ENCODE measurements at regions not wholly inside any gene's neighbourhood (a gene's known extent, or its start where the extent isn't known, plus 50 kb on each side); places are given as distances from the start of the nearest gene placed in this dataset.

- Histone ChIP-seq H3K4me3 (no peak overlapping the region), H3K9ac (no peak overlapping the region), H4K20me1 (no peaks in the 10 kb centered on the region), H3K4me1 (no peaks in the 10 kb centered on the region), H3K9me3 (no peaks in the 10 kb centered on the region), H3K27ac (no peak overlapping the region), H3K36me3 (no peaks in the 10 kb centered on the region), H3K27me3 (no peaks in the 10 kb centered on the region), H3K4me2 (no peak overlapping the region)
- TF ChIP-seq Cebpa-rat (IDR thresholded peaks at IDR 0.05): no peak
These were observed 643.8 kb downstream of the SORCS1 start for GRCh38 chr10:106520698-106521097.

GRCh38 chr10:106519376-106520030, 645.0 kb downstream of the SORCS1 start:
- no peaks in the 10 kb centered on the region for H3K9me3 ChIP-seq
- H3K9ac ChIP-seq: no peak overlapping the region
- H3K4me1 ChIP-seq: no peaks in the 10 kb centered on the region
- H3K36me3 ChIP-seq: no peaks in the 10 kb centered on the region
- no peaks in the 10 kb centered on the region for H3K27me3 ChIP-seq
- TF ChIP-seq Cebpa-rat (IDR thresholded peaks at IDR 0.05): no peak
- H3K4me2 ChIP-seq: no peak overlapping the region
- H3K27ac ChIP-seq: no peak overlapping the region
- H3K4me3 ChIP-seq: no peak overlapping the region
- no peaks in the 10 kb centered on the region for H4K20me1 ChIP-seq

GRCh38 chr10:106515206-106515790, 649.2 kb downstream of the SORCS1 start:
- no peaks in the 10 kb centered on the region for H3K4me1 ChIP-seq
- no peaks in the 10 kb centered on the region for H3K36me3 ChIP-seq
- H3K27me3 ChIP-seq: no peaks in the 10 kb centered on the region
- H4K20me1 ChIP-seq: no peaks in the 10 kb centered on the region
- no peaks in the 10 kb centered on the region for H3K9me3 ChIP-seq
- TF ChIP-seq Cebpa-rat (IDR thresholded peaks at IDR 0.05): no peak
- no peak overlapping the region for H3K27ac ChIP-seq
- no peak overlapping the region for H3K4me3 ChIP-seq
- H3K4me2 ChIP-seq: no peak overlapping the region
- H3K9ac ChIP-seq: no peak overlapping the region

- Histone ChIP-seq H4K20me1 (no peaks in the 10 kb centered on the region), H3K27ac (no peak overlapping the region), H3K36me3 (no peaks in the 10 kb centered on the region), H3K4me1 (no peaks in the 10 kb centered on the region), H3K9ac (no peak overlapping the region), H3K4me2 (no peak overlapping the region), H3K9me3 (no peaks in the 10 kb centered on the region), H3K27me3 (no peaks in the 10 kb centered on the region), H3K4me3 (no peak overlapping the region)
- no peak for TF ChIP-seq Cebpa-rat (IDR thresholded peaks at IDR 0.05)
These were observed 651.1 kb downstream of the SORCS1 start for GRCh38 chr10:106513352-106513771.

- Histone ChIP-seq H4K20me1 (no peaks in the 10 kb centered on the region), H3K27me3 (no peaks in the 10 kb centered on the region), H3K9me3 (no peaks in the 10 kb centered on the region), H3K36me3 (no peaks in the 10 kb centered on the region), H3K4me1 (no peaks in the 10 kb centered on the region), H3K4me3 (no peak overlapping the region), H3K27ac (no peak overlapping the region), H3K9ac (no peak overlapping the region), H3K4me2 (no peak overlapping the region)
- no peak for TF ChIP-seq Cebpa-rat (IDR thresholded peaks at IDR 0.05)
These were observed 652.6 kb downstream of the SORCS1 start for GRCh38 chr10:106511917-106512316.

- Histone ChIP-seq H4K20me1 (no peaks in the 10 kb centered on the region), H3K4me3 (no peak overlapping the region), H3K4me2 (no peak overlapping the region), H3K9me3 (no peaks in the 10 kb centered on the region), H3K36me3 (no peaks in the 10 kb centered on the region), H3K27me3 (no peaks in the 10 kb centered on the region), H3K9ac (no peak overlapping the region), H3K27ac (no peak overlapping the region), H3K4me1 (no peaks in the 10 kb centered on the region)
- no peak for TF ChIP-seq Cebpa-rat (IDR thresholded peaks at IDR 0.05)
These were observed 655.6 kb downstream of the SORCS1 start for GRCh38 chr10:106508950-106509349.

- H3K4me3 ChIP-seq: no peak overlapping the region
- no peaks in the 10 kb centered on the region for H3K36me3 ChIP-seq
- H3K4me1 ChIP-seq: no peaks in the 10 kb centered on the region
- H3K4me2 ChIP-seq: no peak overlapping the region
- TF ChIP-seq Cebpa-rat (IDR thresholded peaks at IDR 0.05): 0 out of 2 replicates have a peak, but pooled peaks have one; percentile 24
- no peak overlapping the region for H3K9ac ChIP-seq
- no peaks in the 10 kb centered on the region for H3K27me3 ChIP-seq
- H4K20me1 ChIP-seq: no peaks in the 10 kb centered on the region
- H3K27ac ChIP-seq: no peak overlapping the region
- no peaks in the 10 kb centered on the region for H3K9me3 ChIP-seq
These were observed 657.8 kb downstream of the SORCS1 start for GRCh38 chr10:106506526-106507283.

- Histone ChIP-seq H3K27me3 (no peaks in the 10 kb centered on the region), H3K27ac (no peak overlapping the region), H3K9me3 (no peaks in the 10 kb centered on the region), H3K4me3 (no peak overlapping the region), H3K9ac (no peak overlapping the region), H4K20me1 (no peaks in the 10 kb centered on the region), H3K4me1 (no peaks in the 10 kb centered on the region), H3K36me3 (no peaks in the 10 kb centered on the region), H3K4me2 (no peak overlapping the region)
- no peak for TF ChIP-seq Cebpa-rat (IDR thresholded peaks at IDR 0.05)
These were observed 660.0 kb downstream of the SORCS1 start for GRCh38 chr10:106504536-106504935.

GRCh38 chr10:106502641-106503040, 661.9 kb downstream of the SORCS1 start:
- H3K36me3 ChIP-seq: no peaks in the 10 kb centered on the region
- no peak overlapping the region for H3K9ac ChIP-seq
- no peaks in the 10 kb centered on the region for H3K27me3 ChIP-seq
- H4K20me1 ChIP-seq: no peaks in the 10 kb centered on the region
- TF ChIP-seq Cebpa-rat (IDR thresholded peaks at IDR 0.05): no peak
- H3K4me3 ChIP-seq: no peak overlapping the region
- H3K4me1 ChIP-seq: no peaks in the 10 kb centered on the region
- no peak overlapping the region for H3K4me2 ChIP-seq
- no peaks in the 10 kb centered on the region for H3K9me3 ChIP-seq
- H3K27ac ChIP-seq: no peak overlapping the region

GRCh38 chr10:106500925-106501525, 663.5 kb downstream of the SORCS1 start:
- Histone ChIP-seq H3K4me2 (no peak overlapping the region), H3K4me1 (no peaks in the 10 kb centered on the region), H3K9me3 (no peaks in the 10 kb centered on the region), H3K36me3 (no peaks in the 10 kb centered on the region), H4K20me1 (no peaks in the 10 kb centered on the region), H3K9ac (no peak overlapping the region), H3K27me3 (no peaks in the 10 kb centered on the region), H3K27ac (no peak overlapping the region), H3K4me3 (no peak overlapping the region)
- no peak for TF ChIP-seq Cebpa-rat (IDR thresholded peaks at IDR 0.05)

All from BLaER1 (cell line).